ENCODE measurements at regions not wholly inside any gene's neighbourhood (a gene's known extent, or its start where the extent isn't known, plus 50 kb on each side); places are given as distances from the start of the nearest gene placed in this dataset.
"Not testable (repeated sequence)": the region's sequence is repeated elsewhere in the genome, so short reads cannot be mapped to it uniquely, and the experiment has no call there.

DNA sequence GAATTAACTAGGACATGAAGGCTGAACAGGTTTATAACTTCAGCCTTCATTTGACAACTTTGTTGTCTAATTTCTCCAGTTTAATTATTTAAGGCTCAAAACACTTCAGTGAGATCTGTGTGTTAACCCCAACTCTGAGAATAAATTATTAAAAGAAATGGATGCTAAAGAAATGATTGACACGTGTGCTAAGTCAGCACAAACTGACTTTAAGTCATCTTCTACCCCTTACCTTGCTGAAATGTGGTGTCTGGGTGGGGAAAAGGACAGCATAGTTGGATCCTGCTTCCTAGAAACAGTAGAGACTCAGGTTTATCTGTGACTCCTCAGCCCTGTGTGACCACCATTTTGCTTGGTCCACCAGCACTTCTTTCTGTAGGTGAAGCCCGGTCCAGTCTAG is 324.8 kb upstream of the NPSR1 start:
- DNase-seq = no peak

- no peak for DNase-seq
Observed at GRCh38 chr7:34333925-34334324, 324.1 kb upstream of the NPSR1 start.

GRCh38 chr7:34337163-34337562 is 320.9 kb upstream of the NPSR1 start:
- no peak for DNase-seq

GRCh38 chr7:34338961-34339526 is 319.0 kb upstream of the NPSR1 start:
- DNase-seq = no peak

GRCh38 chr7:34341326-34341725 is 316.7 kb upstream of the NPSR1 start:
- DNase-seq = peak; percentile 48

DNA sequence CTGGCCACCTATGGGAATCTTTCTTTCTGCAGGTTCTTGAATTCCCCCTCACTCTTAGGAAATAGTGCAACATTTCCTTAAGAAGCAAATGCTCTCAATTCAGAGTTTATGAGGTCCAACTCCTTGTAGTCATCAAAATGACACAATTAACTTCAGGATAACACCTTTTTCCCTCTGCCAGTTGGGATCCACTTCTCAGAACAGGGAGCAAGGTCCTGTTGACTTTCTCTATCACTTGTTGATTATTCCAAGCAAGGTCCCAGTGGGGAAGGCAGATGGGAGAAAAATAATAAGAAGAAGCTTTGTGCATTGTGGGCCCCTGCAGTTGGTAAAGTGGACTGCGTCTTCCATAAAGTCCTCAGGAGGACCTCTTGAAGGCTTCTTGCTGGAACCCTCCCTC is 315.6 kb upstream of the NPSR1 start:
- DNase-seq = no peak

DNA sequence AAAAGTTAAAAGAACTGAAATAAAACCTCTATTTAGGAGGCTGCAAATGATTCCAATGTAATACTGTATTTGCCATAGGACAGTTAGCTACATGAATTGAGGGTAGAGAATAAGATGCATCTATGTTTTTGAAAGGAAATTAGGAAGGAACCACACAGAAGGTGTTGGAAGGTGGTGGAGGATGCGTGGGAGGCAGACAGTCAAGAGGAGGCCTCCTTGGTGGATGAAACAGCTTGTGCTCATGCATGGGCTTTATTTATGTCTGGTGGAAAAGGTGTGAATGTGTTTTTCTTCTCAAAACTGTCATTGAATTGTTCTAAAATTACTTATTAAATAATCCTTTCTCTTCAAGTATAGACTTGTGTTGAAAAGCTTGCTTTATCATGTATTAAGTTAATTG is 314.4 kb upstream of the NPSR1 start:
- DNase-seq = no peak

GRCh38 chr7:34354011-34354410 is 304.0 kb upstream of the NPSR1 start:
- DNase-seq = no peak

DNA sequence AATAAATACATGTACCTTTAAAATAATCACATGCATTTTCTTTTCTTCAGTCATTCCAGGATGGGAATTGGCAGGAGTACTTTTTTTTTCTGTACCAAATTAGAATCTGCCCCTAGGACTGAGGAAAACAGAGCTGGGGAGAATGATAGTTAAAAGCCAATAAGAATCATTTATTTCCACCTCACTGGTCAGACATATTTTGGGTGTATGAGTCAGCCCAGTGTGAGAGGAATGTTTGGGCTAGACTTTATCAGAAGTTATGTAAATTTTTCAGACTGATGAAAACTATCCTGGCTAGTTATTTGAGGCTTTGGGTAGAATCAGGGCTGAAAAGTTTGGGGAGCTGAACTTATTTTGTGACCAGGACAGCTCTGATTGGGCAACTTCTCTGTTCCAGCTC is 303.1 kb upstream of the NPSR1 start:
- DNase-seq = no peak

DNA sequence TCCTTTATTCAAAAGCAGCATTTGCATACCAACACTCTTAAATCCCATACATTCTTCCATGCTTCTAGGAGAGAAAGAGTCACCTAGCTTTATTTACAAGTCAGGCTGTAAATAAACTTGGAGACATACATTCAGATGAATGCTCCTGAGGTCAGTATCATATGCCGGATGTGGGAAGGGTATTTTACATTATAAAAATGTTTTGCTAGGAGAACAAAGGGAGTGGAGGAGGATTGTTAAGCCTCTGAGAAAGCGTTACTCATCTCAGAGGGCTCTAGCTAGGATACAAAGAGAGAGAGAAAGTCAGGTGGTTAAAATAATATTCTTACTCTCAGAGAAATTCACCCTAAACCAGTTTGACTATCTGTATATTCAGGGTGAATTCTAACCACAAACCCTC is 300.9 kb upstream of the NPSR1 start:
- DNase-seq = no peak

GRCh38 chr7:34357946-34358345 is 300.1 kb upstream of the NPSR1 start:
- DNase-seq = no peak

DNA sequence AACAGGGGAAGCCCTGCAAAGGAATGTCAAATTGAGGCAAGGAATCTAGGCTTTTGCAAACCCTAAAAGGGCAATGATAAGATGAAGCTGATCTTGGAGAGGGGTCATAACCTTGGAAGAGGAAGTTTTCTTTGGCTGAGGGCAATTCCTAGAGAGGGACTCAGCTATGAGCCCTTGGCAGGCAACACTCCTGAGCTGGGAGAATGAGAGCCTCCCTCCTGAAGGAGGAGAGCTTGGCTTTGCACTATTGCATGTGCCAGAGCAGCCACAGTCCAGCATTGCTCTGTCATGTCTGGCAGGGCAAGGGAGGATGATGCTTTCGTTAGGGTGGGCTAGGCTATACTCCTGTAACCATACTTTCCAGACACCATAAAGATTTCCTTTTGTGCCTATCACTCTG is 299.4 kb upstream of the NPSR1 start:
- DNase-seq = not testable (repeated sequence)

- no peak for DNase-seq
Observed at GRCh38 chr7:34361663-34362250, 296.3 kb upstream of the NPSR1 start.

DNA sequence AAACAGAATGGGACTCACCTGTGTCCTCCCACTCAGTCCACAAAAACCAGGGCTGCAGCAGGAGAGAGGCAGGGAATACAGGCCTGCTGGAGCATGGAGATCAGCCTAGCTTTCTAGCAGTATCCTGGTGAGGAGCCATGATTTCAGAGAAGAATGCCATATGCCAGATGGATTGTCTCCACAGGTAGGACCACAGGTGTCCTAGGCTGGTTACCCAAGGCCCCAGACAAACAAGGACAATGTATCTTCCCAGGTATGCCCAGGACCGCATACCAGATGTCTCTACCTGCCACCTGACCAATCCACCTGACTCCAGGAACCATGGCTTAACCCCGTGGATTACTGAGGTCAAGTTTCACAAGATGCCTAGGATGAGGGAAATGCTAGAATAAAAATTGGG is 295.4 kb upstream of the NPSR1 start:
- DNase-seq = no peak

DNA sequence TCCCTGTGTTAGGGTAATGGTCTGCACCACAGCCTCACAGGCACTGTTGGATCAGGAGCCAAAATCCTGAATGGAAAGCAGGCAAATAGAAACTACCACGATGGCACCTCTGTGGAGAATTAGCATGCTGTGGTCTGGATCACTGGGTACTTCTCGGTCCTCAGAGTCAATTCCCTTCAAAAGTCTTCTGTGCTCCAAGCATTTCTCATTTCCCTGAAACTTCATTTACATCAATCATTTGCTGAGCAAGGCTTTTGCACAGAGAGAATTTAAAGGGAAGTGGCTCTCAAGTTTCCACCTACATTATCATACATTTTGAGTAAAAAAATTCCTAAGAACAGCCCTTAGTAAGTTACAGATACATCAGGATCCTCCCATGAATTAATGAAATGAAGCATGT is 293.9 kb upstream of the NPSR1 start:
- DNase-seq = no peak

GRCh38 chr7:34365011-34365410 is 293.0 kb upstream of the NPSR1 start:
- DNase-seq = no peak

- no peak for DNase-seq
Observed at GRCh38 chr7:34365611-34366010, 292.4 kb upstream of the NPSR1 start.

- DNase-seq = no peak
Observed at GRCh38 chr7:34371922-34372321, 286.1 kb upstream of the NPSR1 start.

DNA sequence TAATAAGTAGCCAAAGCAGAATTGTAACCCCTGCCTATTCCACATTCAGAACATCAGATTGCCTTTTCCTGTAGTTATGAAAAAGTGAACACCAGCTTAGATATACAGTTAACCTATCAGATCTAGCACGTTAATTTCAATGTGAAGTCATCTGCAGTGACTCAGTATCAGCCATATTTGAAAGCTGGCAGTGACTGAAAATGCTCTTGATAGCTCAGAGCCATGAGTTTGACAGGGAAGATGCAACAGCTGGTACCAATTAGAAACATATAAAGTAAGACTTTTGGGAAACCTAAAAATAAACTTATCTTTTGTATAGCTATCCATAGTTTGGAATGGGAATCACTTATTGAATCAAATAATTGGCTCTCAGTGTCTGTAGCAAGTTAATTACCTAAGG is 284.1 kb upstream of the NPSR1 start:
- no peak for DNase-seq

- DNase-seq = no peak
Observed at GRCh38 chr7:34382166-34382893, 275.7 kb upstream of the NPSR1 start.

GRCh38 chr7:34385384-34385783 is 272.6 kb upstream of the NPSR1 start:
- no peak for DNase-seq

- no peak for DNase-seq
Observed at GRCh38 chr7:34389332-34390078, 268.5 kb upstream of the NPSR1 start.

- no peak for DNase-seq
Observed at GRCh38 chr7:34390103-34390502, 267.9 kb upstream of the NPSR1 start.
